NCI-H146 (cell line): ENCODE measurements at regions not wholly inside any gene's neighbourhood (a gene's known extent, or its start where the extent isn't known, plus 50 kb on each side); places are given as distances from the start of the nearest gene placed in this dataset.

Experiments
- DNase-seq: peaks from one replicate; lab custom pipeline; 2025; lab: John Stamatoyannopoulos, UW

- peak; percentile 4 for DNase-seq
Observed at GRCh38 chr2:139836769-139837168, 1056.6 kb upstream of the NXPH2 start.

- no peak for DNase-seq
Observed at GRCh38 chr2:139835101-139835500, 1054.9 kb upstream of the NXPH2 start.

- no peak for DNase-seq
Observed at GRCh38 chr2:139828011-139828410, 1047.8 kb upstream of the NXPH2 start.

- no peak for DNase-seq
Observed at GRCh38 chr2:139825726-139826125, 1045.5 kb upstream of the NXPH2 start.

- DNase-seq: no peak
Observed at GRCh38 chr2:139819273-139819796, 1039.1 kb upstream of the NXPH2 start.

GRCh38 chr2:139814458-139814857, 1034.3 kb upstream of the NXPH2 start:
- no peak for DNase-seq

GRCh38 chr2:139813340-139813739, 1033.2 kb upstream of the NXPH2 start:
- no peak for DNase-seq

- DNase-seq: no peak
Observed at GRCh38 chr2:139805441-139805840, 1025.3 kb upstream of the NXPH2 start.

GRCh38 chr2:139798391-139798790, 1018.2 kb upstream of the NXPH2 start:
- DNase-seq: no peak

- DNase-seq: peak; percentile 35
Observed at GRCh38 chr2:139790807-139791752, 1010.9 kb upstream of the NXPH2 start.

GRCh38 chr2:139790136-139790535, 1009.9 kb upstream of the NXPH2 start:
- DNase-seq: no peak

- DNase-seq: no peak
Observed at GRCh38 chr2:139778732-139779131, 998.5 kb upstream of the NXPH2 start.

GRCh38 chr2:139773720-139774277, 993.6 kb upstream of the NXPH2 start:
- DNase-seq: no peak

GRCh38 chr2:139769633-139770032, 989.4 kb upstream of the NXPH2 start:
- no peak for DNase-seq

- DNase-seq: no peak
Observed at GRCh38 chr2:139763705-139764104, 983.5 kb upstream of the NXPH2 start.

- DNase-seq: no peak
Observed at GRCh38 chr2:139759000-139759505, 978.9 kb upstream of the NXPH2 start.

GRCh38 chr2:139746901-139747300, 966.7 kb upstream of the NXPH2 start:
- no peak for DNase-seq

GRCh38 chr2:139744273-139744672, 964.1 kb upstream of the NXPH2 start:
- no peak for DNase-seq

GRCh38 chr2:139742216-139743172, 962.3 kb upstream of the NXPH2 start:
- no peak for DNase-seq

GRCh38 chr2:139737659-139738058, 957.5 kb upstream of the NXPH2 start:
- no peak for DNase-seq

GRCh38 chr2:139730197-139730596, 950.0 kb upstream of the NXPH2 start:
- peak; percentile 77 for DNase-seq
